ENCODE measurements at regions not wholly inside any gene's neighbourhood (a gene's known extent, or its start where the extent isn't known, plus 50 kb on each side); places are given as distances from the start of the nearest gene placed in this dataset.

- TF ChIP-seq CTCF (IDR thresholded peaks at IDR 0.05; ENCODE audit: insufficient read depth, low read length, poor library complexity, severe bottlenecking) (no peak), EZH2phosphoT487 (conservative IDR thresholded peaks at IDR 0.05; ENCODE audit: low read length) (no peak)
Observed at GRCh38 chr9:8241201-8241600, 441.6 kb upstream of the DMAC1 start.
